WTC11 (cell line): ENCODE measurements at regions not wholly inside any gene's neighbourhood (a gene's known extent, or its start where the extent isn't known, plus 50 kb on each side); places are given as distances from the start of the nearest gene placed in this dataset.

Experiments
- ATF2 ChIP-seq: sonication (generic); formaldehyde crosslinking; IDR thresholded peaks from 2 replicates; pipeline ENCODE4 v1.8.1; 2022; ENCODE audit warnings: low read depth, missing genetic modification reagents, borderline replicate concordance
- CREB1 ChIP-seq: sonication (generic); formaldehyde crosslinking; IDR thresholded peaks from 2 replicates; pipeline ENCODE4 v1.8.0; 2023; ENCODE audit warnings: mild to moderate bottlenecking, missing genetic modification reagents
- CREM ChIP-seq: sonication (generic); formaldehyde crosslinking; IDR thresholded peaks from 2 replicates; pipeline ENCODE4 v1.8.1; 2022; ENCODE audit warnings: mild to moderate bottlenecking, missing genetic modification reagents, moderate library complexity
- CTCF ChIP-seq: fragments of 200-600 bp; IDR thresholded peaks from 2 replicates; pipeline ENCODE4 v1.8.0; 2022; ENCODE audit warnings: antibody characterized with exemption
- E2F5 ChIP-seq: sonication (generic); formaldehyde crosslinking; IDR thresholded peaks from 2 replicates; pipeline ENCODE4 v1.8.1; 2022; ENCODE audit warnings: mild to moderate bottlenecking, moderate library complexity, missing genetic modification reagents
- FOXK1 ChIP-seq: sonication (generic); formaldehyde crosslinking; IDR thresholded peaks from 2 replicates; pipeline ENCODE4 v1.8.0; 2022; ENCODE audit warnings: mild to moderate bottlenecking, moderate library complexity, missing genetic modification reagents
- HMGXB4 ChIP-seq: sonication (generic); formaldehyde crosslinking; IDR thresholded peaks from 2 replicates; pipeline ENCODE4 v1.8.1; 2023; ENCODE audit warnings: mild to moderate bottlenecking, moderate library complexity, missing genetic modification reagents
- MAX ChIP-seq: sonication (generic); formaldehyde crosslinking; IDR thresholded peaks from 2 replicates; pipeline ENCODE4 v1.8.0; 2022; ENCODE audit warnings: mild to moderate bottlenecking, missing genetic modification reagents
- RELA ChIP-seq: sonication (generic); formaldehyde crosslinking; IDR thresholded peaks from 2 replicates; pipeline ENCODE4 v1.8.1; 2022; ENCODE audit warnings: missing genetic modification reagents, mild to moderate bottlenecking, borderline replicate concordance
- ZBTB43 ChIP-seq: sonication (generic); formaldehyde crosslinking; IDR thresholded peaks from 2 replicates; pipeline ENCODE4 v1.8.1; 2023; ENCODE audit warnings: mild to moderate bottlenecking, missing genetic modification reagents
- ZNF121 ChIP-seq: sonication (generic); formaldehyde crosslinking; IDR thresholded peaks from 2 replicates; pipeline ENCODE4 v1.8.0; 2023; ENCODE audit warnings: missing genetic modification reagents

GRCh38 chr6:19638931-19639330 is 198.2 kb upstream of the ID4 start:
- TF ChIP-seq CTCF: no peak
- TF ChIP-seq MAX: no peak
- TF ChIP-seq FOXK1 (CRISPR knock-in tag): no peak
- TF ChIP-seq RELA (CRISPR knock-in tag): no peak
- TF ChIP-seq ZNF121 (CRISPR knock-in tag): no peak
- no peak for TF ChIP-seq CREM (CRISPR knock-in tag)
- TF ChIP-seq HMGXB4 (CRISPR knock-in tag): no peak
- no peak for TF ChIP-seq CREB1
- TF ChIP-seq ATF2: no peak
- no peak for TF ChIP-seq ZBTB43 (CRISPR knock-in tag)
- TF ChIP-seq E2F5 (CRISPR knock-in tag): no peak
